NCI-H345 treated with DMSO at 0.1 percent for 48 hours (cell line): ENCODE measurements at regions not wholly inside any gene's neighbourhood (a gene's known extent, or its start where the extent isn't known, plus 50 kb on each side); places are given as distances from the start of the nearest gene placed in this dataset.

Source experiments
- DNase-seq: peaks from one replicate; lab custom pipeline; 2025; ENCODE audit not compliant: unreplicated experiment; lab: John Stamatoyannopoulos, UW

GRCh38 chr21:15421441-15421881, 308.3 kb upstream of the USP25 start:
- DNase-seq = no peak

DNA sequence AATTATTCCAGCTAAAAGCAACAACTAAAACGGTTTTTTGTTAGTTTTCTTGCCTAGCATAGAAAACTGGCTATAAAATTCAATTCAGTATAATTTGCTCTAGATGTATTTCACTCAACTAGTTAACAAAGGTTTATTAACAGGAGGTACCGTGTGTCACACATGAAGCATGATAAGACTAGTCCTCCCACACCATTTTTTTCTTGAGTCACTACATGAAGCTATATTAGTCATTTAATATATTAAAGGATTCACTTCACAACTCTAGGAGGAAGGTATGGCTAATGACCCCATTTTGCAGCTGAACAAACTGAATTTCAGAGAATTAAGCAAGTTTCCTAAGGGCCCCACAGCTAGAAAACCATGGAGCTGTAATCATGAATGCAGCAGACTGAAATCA, 307.8 kb upstream of the USP25 start:
- DNase-seq = no peak

DNA sequence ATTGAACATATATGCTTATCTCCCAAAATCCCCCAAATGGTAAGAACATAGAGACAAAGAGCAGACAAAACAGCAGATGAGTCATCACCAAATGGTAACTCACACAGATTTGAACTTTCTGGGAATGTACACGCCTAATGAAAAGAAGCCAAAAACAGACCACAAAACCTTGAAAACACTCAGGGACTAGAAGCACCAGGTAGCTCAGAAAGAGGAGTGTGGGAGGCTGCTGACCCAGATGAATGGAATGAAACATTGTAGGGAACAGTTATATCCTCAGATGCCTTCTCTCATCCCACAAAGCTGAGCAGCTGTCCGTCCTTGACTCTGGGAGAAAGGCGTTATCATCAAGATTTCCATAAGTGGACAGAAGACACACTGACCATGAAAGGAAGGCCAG, 307.0 kb upstream of the USP25 start:
- no peak for DNase-seq

GRCh38 chr21:15423676-15424445, 305.9 kb upstream of the USP25 start:
- DNase-seq = no peak

- no peak for DNase-seq
These were observed 304.7 kb upstream of the USP25 start for GRCh38 chr21:15425049-15425448.

GRCh38 chr21:15430023-15430422, 299.8 kb upstream of the USP25 start:
- DNase-seq = no peak

- DNase-seq = no peak
These were observed 299.2 kb upstream of the USP25 start for GRCh38 chr21:15430577-15430976.

GRCh38 chr21:15431053-15431452, 298.7 kb upstream of the USP25 start:
- no peak for DNase-seq

GRCh38 chr21:15433091-15433490, 296.7 kb upstream of the USP25 start:
- no peak for DNase-seq

DNA sequence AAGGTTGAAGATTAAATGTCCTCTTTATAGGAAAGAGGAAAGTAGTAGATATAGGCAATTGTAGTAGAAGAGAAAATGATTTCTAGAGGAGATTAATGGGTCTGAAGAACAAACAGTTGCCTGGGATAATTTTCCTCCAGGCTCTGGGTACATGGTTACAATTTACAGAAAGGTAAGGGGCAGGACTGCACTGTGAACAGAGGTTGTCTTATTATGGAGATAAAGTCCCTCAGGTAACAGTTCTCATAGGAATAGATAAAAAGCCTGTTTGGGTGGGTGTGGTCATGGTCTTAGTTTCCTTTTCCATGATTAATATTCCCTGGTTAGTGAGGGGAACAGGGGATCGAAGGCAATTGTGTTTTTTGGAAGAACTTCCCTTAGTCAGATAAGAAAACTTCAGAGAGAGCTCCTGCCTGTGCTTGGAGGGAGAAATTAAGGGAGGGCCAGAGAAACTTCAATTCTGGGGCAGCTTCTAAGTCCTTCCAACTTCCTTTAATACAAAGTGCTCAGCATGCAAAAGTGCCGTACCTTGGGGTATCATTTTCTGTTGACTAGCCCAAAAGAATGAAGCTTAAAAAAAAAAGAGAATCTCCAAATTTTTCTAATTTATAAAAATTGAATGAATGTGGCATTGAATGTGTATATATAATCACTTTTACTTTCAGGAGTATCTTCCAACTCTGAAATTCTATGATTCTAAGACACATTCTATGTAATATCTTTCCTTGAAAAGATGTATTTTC, 295.4 kb upstream of the USP25 start:
- no peak for DNase-seq

DNA sequence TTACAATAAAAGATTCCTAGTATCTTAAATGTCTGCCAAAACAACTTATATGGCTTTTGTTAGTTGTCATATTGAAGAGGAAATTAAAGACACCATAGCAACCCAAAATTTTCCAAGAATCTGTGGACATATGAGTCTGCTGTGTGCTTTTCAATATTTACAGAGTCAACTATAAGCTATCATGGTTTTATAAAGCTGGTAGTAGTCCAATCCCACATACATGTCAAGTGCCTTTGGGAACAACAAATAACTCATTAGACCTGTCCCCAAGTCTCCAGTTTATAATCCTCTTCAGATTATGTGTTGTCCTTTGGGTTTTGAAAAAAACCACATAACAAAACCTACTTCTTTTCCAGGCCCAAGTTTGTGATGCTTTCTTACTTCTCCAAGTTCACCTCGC, 293.8 kb upstream of the USP25 start:
- DNase-seq = no peak

GRCh38 chr21:15437883-15438282, 291.9 kb upstream of the USP25 start:
- DNase-seq = no peak

DNA sequence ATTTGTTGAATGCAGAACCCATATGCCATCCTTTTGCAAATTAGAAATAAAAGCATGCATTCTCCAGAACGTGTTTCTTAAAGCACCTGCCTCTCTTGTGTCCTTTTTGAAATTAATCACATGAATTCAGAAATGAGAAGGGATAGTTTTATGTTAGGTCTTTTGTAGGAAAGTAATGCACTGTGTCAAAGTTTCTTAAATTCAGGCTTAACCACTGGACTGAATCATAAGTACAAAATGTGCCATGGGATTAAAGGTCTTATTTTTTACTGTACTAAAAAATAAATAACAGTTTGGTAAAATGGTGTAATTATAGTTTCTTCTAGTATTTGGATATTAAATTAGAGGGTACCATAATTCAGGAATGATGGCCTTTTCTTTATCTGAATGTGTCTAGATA, 290.1 kb upstream of the USP25 start:
- DNase-seq = no peak

GRCh38 chr21:15441060-15441493, 288.7 kb upstream of the USP25 start:
- no peak for DNase-seq

GRCh38 chr21:15441992-15442391, 287.8 kb upstream of the USP25 start:
- DNase-seq = no peak

GRCh38 chr21:15442743-15443469, 286.9 kb upstream of the USP25 start:
- no peak for DNase-seq

DNA sequence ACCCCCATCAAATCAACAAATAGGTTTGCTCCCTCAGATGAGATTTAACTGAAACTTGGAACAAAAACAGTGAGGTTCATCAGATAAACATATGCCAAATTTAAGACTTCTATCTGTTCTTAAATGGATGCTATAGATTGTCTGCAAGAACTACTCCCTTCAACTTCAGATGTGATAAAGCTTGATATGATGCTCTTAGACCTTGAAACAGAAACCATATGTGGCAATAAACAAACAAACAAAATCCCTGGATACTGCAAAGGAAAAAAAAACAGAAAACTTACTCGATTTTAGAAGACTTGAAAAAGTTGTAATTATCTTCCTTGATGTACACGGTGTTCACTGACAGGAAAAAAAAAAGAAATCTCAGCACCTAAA, 286.1 kb upstream of the USP25 start:
- DNase-seq = no peak

- no peak for DNase-seq
These were observed 285.4 kb upstream of the USP25 start for GRCh38 chr21:15444118-15444960.

DNA sequence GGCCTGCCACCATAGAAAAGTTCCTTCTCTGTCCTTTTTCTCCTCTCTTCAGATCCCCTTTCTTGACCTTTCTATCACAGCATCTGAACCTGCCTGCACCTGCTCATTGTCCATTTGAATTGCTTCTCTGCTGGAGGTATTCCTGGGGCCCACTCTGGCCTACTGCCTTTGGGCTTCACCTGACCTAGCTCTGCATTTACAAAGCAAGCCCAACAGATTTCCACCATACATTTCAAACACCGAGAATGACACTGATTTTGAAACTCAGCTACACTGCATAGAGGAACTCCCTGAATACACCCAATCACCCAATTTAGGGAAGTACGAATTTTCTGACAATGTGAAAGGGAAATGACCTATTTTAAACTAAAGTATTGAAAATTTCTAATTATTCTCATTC, 284.5 kb upstream of the USP25 start:
- no peak for DNase-seq

GRCh38 chr21:15446223-15446622, 283.6 kb upstream of the USP25 start:
- no peak for DNase-seq

- no peak for DNase-seq
These were observed 280.2 kb upstream of the USP25 start for GRCh38 chr21:15449556-15449955.
